Neural progenitor cell (in vitro differentiated cells): ENCODE measurements at regions not wholly inside any gene's neighbourhood (a gene's known extent, or its start where the extent isn't known, plus 50 kb on each side); places are given as distances from the start of the nearest gene placed in this dataset.

ENCODE experiments used
- DNase-seq: peaks from one replicate; pipeline ENCODE4 v3.0.0-alpha.2; 2016; ENCODE audit warnings: low spot score
- H2AFZ ChIP-seq: fragments of 200-600 bp; sonication (generic); replicated peaks from 2 replicates; pipeline ENCODE4 v1.6.1; 2016; ENCODE audit warnings: antibody characterized with exemption
- H3F3A ChIP-seq: fragments of 200-600 bp; sonication (generic); 2 replicates; pipeline ENCODE4 v1.6.1; 2016; ENCODE audit warnings: antibody characterized with exemption, low read depth
- H3K27ac ChIP-seq: fragments of 200-600 bp; sonication (generic); 2 replicates; pipeline ENCODE4 v1.5.1; 2016; ENCODE audit warnings: mild to moderate bottlenecking
- H3K27me3 ChIP-seq: fragments of 200-600 bp; sonication (generic); 2 replicates; pipeline ENCODE4 v1.6.1; 2016; ENCODE audit warnings: mild to moderate bottlenecking, moderate library complexity
- H3K36me3 ChIP-seq: fragments of 200-600 bp; sonication (generic); 2 replicates; pipeline ENCODE4 v1.5.1; 2016
- H3K4me1 ChIP-seq: fragments of 200-600 bp; sonication (generic); 2 replicates; pipeline ENCODE4 v1.6.1; 2016; ENCODE audit warnings: mixed run types
- H3K4me2 ChIP-seq: fragments of 200-600 bp; sonication (generic); 2 replicates; pipeline ENCODE4 v1.6.1; 2016
- H3K4me3 ChIP-seq: fragments of 200-600 bp; sonication (generic); 2 replicates; pipeline ENCODE4 v1.5.1; 2016
- H3K79me2 ChIP-seq: fragments of 200-600 bp; sonication (generic); 2 replicates; pipeline ENCODE4 v1.6.1; 2016; ENCODE audit warnings: low read depth
- H3K9ac ChIP-seq: fragments of 200-600 bp; sonication (generic); 2 replicates; pipeline ENCODE4 v1.6.1; 2016
- H3K9me3 ChIP-seq: fragments of 200-600 bp; sonication (generic); 2 replicates; pipeline ENCODE4 v1.5.1; 2016; ENCODE audit warnings: low read depth
- H4K20me1 ChIP-seq: fragments of 200-600 bp; sonication (generic); 2 replicates; pipeline ENCODE4 v1.6.1; 2016; ENCODE audit warnings: low read depth
- H3K27ac Mint-ChIP-seq: 3 replicates; pipeline ENCODE4 v1.8.0; 2021; ENCODE audit warnings: mixed read lengths
- H3K27me3 Mint-ChIP-seq: 2 replicates; pipeline ENCODE4 v1.8.0; 2022; ENCODE audit warnings: low read depth, mild to moderate bottlenecking, inconsistent platforms, moderate library complexity, mixed read lengths; ENCODE audit not compliant: insufficient read depth
- H3K36me3 Mint-ChIP-seq: 3 replicates; pipeline ENCODE4 v1.8.0; 2021; ENCODE audit warnings: mixed read lengths
- H3K4me1 Mint-ChIP-seq: 3 replicates; pipeline ENCODE4 v1.8.0; 2021; ENCODE audit warnings: mixed read lengths
- H3K4me3 Mint-ChIP-seq: 3 replicates; pipeline ENCODE4 v1.8.0; 2021; ENCODE audit warnings: mild to moderate bottlenecking, moderate library complexity, mixed read lengths
- H3K9me3 Mint-ChIP-seq: 3 replicates; pipeline ENCODE4 v1.8.0; 2020; ENCODE audit warnings: mixed read lengths
- CTCF ChIP-seq: fragments of 200-600 bp; sonication (generic); IDR thresholded peaks from 2 replicates; pipeline ENCODE4 v1.5.1; 2017; ENCODE audit warnings: antibody characterized with exemption, mild to moderate bottlenecking
- EZH2 ChIP-seq: fragments of 200-600 bp; sonication (generic); IDR thresholded peaks from 2 replicates; pipeline ENCODE4 v1.6.1; 2017; ENCODE audit warnings: antibody characterized with exemption, mild to moderate bottlenecking, moderate library complexity
- EZH2phosphoT487 ChIP-seq: fragments of 200-600 bp; sonication (generic); IDR thresholded peaks from 2 replicates; pipeline ENCODE4 v1.6.1; 2017; ENCODE audit warnings: antibody characterized with exemption

GRCh38 chr2:106685180-106685897 lies 198.2 kb downstream of the CD8B2 start:
- Histone ChIP-seq H3K9me3 (no peaks in the 10 kb centered on the region), H3K4me2 (no peak overlapping the region), H2AFZ (no peak overlapping the region), H3K27ac (no peak overlapping the region), H3K9ac (no peak overlapping the region), H3K4me1 (no peaks in the 10 kb centered on the region), H3K36me3 (no peaks in the 10 kb centered on the region), H3K79me2 (no peaks in the 10 kb centered on the region), H4K20me1 (no peaks in the 10 kb centered on the region), H3K4me3 (no peak overlapping the region), H3F3A (no peaks in the 10 kb centered on the region), H3K27me3 (no peaks in the 10 kb centered on the region)
- no peaks in the 10 kb centered on the region for H3K36me3 Mint-ChIP-seq
- no peaks in the 10 kb centered on the region for H3K4me1 Mint-ChIP-seq
- no peak overlapping the region for H3K27ac Mint-ChIP-seq
- no peaks in the 10 kb centered on the region for H3K27me3 Mint-ChIP-seq
- no peak overlapping the region for H3K4me3 Mint-ChIP-seq
- no peak for TF ChIP-seq EZH2phosphoT487
- peaks cover 14% of the 10 kb centered on the region for H3K9me3 Mint-ChIP-seq
- DNase-seq = no peak

GRCh38 chr2:106686814-106687213 lies 199.2 kb downstream of the ST6GAL2 start:
- no peak overlapping the region for H3K4me3 Mint-ChIP-seq
- no peak overlapping the region for H3K27ac Mint-ChIP-seq
- H3K4me1 Mint-ChIP-seq = no peaks in the 10 kb centered on the region
- no peaks in the 10 kb centered on the region for H3K27me3 Mint-ChIP-seq
- no peak overlapping the region for H3K9ac ChIP-seq
- TF ChIP-seq CTCF (no peak), EZH2 (no peak), EZH2phosphoT487 (no peak)
- no peaks in the 10 kb centered on the region for H3F3A ChIP-seq
- DNase-seq = no peak
- H3K4me2 ChIP-seq = no peak overlapping the region
- H3K27ac ChIP-seq = no peak overlapping the region
- H3K36me3 ChIP-seq = no peaks in the 10 kb centered on the region
- no peaks in the 10 kb centered on the region for H3K9me3 ChIP-seq
- H2AFZ ChIP-seq = no peak overlapping the region
- H3K4me3 ChIP-seq = no peak overlapping the region
- no peaks in the 10 kb centered on the region for H4K20me1 ChIP-seq
- no peaks in the 10 kb centered on the region for H3K27me3 ChIP-seq
- H3K4me1 ChIP-seq = no peaks in the 10 kb centered on the region
- H3K36me3 Mint-ChIP-seq = peaks cover 1% of the 10 kb centered on the region
- H3K79me2 ChIP-seq = no peaks in the 10 kb centered on the region
- H3K9me3 Mint-ChIP-seq = peaks cover 14% of the 10 kb centered on the region

- Histone ChIP-seq H3K27me3 (no peaks in the 10 kb centered on the region), H2AFZ (no peak overlapping the region), H3K4me3 (no peak overlapping the region), H3K79me2 (no peaks in the 10 kb centered on the region), H3F3A (no peaks in the 10 kb centered on the region), H4K20me1 (no peaks in the 10 kb centered on the region), H3K9me3 (no peaks in the 10 kb centered on the region), H3K36me3 (no peaks in the 10 kb centered on the region), H3K4me1 (no peaks in the 10 kb centered on the region), H3K27ac (no peak overlapping the region), H3K4me2 (no peak overlapping the region), H3K9ac (no peak overlapping the region)
- Mint-ChIP-seq H3K27me3 (no peaks in the 10 kb centered on the region), H3K4me3 (no peak overlapping the region), H3K4me1 (peaks cover 2% of the 10 kb centered on the region), H3K36me3 (peaks cover 3% of the 10 kb centered on the region), H3K9me3 (peaks cover 5% of the 10 kb centered on the region), H3K27ac (no peak overlapping the region)
- no peak for DNase-seq
- TF ChIP-seq CTCF = no peak
Measured at GRCh38 chr2:106694964-106695470, 190.9 kb downstream of the ST6GAL2 start.

GRCh38 chr2:106695919-106696318 lies 190.0 kb downstream of the ST6GAL2 start:
- no peak overlapping the region for H3K9ac ChIP-seq
- H3K36me3 Mint-ChIP-seq = peaks cover 2% of the 10 kb centered on the region
- no peaks in the 10 kb centered on the region for H3K27me3 Mint-ChIP-seq
- no peaks in the 10 kb centered on the region for H3K4me1 ChIP-seq
- H3K9me3 Mint-ChIP-seq = peaks cover 5% of the 10 kb centered on the region
- H3K4me1 Mint-ChIP-seq = peaks cover 8% of the 10 kb centered on the region
- H3K4me2 ChIP-seq = no peak overlapping the region
- H3K36me3 ChIP-seq = no peaks in the 10 kb centered on the region
- no peaks in the 10 kb centered on the region for H3K9me3 ChIP-seq
- no peak overlapping the region for H3K27ac ChIP-seq
- TF ChIP-seq EZH2 (no peak), CTCF (no peak), EZH2phosphoT487 (no peak)
- no peaks in the 10 kb centered on the region for H3F3A ChIP-seq
- H3K79me2 ChIP-seq = no peaks in the 10 kb centered on the region
- no peak for DNase-seq
- H3K27ac Mint-ChIP-seq = no peak overlapping the region
- H3K4me3 ChIP-seq = no peak overlapping the region
- H4K20me1 ChIP-seq = no peaks in the 10 kb centered on the region
- no peak overlapping the region for H2AFZ ChIP-seq
- H3K27me3 ChIP-seq = no peaks in the 10 kb centered on the region
- no peak overlapping the region for H3K4me3 Mint-ChIP-seq
